GM19324 (cell line): ENCODE measurements at regions not wholly inside any gene's neighbourhood (a gene's known extent, or its start where the extent isn't known, plus 50 kb on each side); places are given as distances from the start of the nearest gene placed in this dataset.
A peak's percentile ranks its signal among the peaks of the same experiment; 100 is the strongest.

Experiments
- ATAC-seq: cut with Tn5 transposase; IDR thresholded peaks from one replicate; pipeline ENCODE4 v1.9.1; 2021; ENCODE audit warnings: mild to moderate bottlenecking, moderate library complexity; ENCODE audit not compliant: unreplicated experiment, low FRiP score

DNA sequence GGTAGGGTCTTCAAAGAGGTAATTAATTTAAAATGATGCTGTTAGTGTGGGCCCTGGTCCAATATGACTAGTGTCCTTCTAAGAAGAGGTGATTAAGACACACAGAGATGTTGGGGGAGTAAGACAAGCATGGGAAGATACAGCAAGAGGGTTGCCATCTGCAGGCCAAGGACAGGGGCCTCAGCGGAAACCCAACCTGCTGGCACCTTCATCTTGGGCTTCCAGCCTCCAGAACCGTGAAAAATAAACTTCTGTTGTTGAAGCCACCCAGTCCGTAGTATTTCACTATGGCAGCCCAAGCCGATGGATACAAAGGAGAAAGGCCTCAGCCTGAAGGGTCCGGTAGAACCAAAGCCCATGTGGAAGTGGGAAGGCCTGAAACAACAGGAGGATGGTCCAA lies 161.7 kb upstream of the UBE2E1 start:
- ATAC-seq = no peak

DNA sequence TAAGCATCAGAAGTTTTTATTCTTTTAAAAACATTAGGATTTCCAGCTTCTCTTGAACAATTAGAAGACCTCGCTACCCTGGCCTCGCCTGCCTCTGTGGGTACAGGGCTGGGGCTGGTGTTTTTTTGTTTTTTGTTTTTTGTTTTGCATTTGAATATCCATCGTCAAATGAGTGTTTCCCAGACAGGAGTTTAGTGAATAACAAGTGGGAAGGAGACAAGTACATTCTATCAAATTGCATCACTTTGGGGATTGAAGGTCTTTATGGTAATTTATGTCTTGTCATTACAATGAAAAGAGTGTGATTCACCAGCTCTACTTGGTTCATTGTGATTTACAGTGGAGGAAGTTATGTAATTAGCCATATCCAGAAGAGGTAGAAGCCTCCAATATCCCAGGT lies 161.1 kb upstream of the UBE2E1 start:
- no peak for ATAC-seq

DNA sequence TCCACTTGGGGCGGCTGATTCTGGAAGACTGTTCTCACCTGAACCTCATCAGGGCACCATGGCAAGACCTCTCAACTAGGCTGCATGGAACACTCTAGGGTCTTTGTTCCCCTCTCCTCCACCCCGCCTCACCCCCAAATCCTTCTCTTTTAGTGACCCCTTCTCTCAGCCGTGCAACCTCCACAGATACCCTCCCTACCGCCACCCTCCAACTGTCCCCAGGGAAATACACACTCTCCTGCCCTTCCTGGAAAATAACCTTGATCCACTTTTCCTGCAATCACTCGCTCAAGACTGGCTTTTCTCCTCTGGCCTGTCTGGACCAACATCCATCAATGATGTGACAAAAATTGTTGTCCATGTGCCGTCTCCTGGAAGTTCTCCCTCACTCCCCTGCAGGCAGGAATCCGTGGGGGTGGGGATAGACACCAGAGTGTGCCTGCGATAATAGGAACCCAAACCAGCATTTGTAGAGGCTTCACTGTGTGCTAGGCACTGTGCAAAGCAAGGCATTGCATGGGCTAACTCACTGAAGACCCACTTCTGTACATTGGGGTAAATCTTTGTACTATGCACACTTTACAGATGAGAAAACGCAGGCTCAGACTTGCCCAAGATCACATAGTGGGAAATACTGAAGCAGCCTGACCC lies 160.1 kb upstream of the UBE2E1 start:
- ATAC-seq = no peak

DNA sequence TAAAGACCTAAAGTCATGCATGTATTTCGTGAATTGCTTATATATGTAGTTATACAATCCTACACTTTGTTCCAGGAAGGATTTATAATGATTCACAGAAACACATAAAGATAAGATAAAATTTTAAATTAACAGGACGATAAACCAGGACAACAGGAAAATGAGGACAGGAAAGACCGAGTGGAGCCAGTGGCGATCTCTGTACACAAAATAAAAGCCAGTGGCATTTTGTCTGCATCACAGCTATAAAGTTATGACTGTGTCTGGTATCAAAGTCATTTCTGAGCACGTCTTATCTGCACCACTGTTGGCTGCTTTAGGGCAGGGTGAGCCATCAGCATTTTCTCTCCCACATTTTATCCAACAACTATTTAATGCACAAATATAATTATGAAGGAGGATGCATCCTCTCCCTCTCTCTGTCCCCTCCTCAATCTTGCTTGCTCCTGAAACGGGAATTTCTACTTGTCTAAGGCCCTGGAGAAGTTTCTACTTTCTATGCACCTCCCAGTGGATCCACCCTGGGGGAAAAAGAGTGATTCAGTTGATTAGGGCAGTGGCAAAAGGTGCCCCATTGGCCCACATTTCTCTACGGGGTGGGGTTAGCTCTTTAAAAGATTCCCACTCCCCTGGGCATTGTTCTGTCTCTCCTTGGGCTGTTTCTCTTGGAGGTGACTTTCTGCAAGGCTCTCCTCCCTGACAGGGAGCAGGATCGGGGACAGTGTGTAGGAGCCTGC lies 159.4 kb upstream of the UBE2E1 start:
- ATAC-seq = no peak

GRCh38 chr3:23647706-23648258 lies 158.0 kb upstream of the UBE2E1 start:
- no peak for ATAC-seq

GRCh38 chr3:23648326-23648995 lies 157.3 kb upstream of the UBE2E1 start:
- ATAC-seq = no peak

DNA sequence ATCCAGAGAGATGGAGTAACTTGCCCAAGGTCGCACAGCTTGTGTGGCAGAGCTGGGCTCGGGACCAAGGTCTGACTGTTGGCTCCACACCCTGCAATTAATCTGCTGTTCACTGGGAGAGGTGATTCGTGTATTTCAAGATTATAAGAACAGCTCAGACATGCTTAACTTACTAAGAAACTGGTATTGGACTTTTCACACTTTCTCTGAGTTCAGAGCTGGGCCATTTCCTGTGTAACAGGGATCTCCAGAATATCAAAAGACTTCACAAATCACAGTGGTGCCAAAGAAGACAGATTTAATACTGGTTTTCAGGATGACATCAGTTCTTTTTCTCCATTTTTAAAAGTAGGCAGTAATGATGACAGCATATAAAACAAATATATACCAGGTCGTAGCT lies 156.8 kb upstream of the UBE2E1 start:
- no peak for ATAC-seq

DNA sequence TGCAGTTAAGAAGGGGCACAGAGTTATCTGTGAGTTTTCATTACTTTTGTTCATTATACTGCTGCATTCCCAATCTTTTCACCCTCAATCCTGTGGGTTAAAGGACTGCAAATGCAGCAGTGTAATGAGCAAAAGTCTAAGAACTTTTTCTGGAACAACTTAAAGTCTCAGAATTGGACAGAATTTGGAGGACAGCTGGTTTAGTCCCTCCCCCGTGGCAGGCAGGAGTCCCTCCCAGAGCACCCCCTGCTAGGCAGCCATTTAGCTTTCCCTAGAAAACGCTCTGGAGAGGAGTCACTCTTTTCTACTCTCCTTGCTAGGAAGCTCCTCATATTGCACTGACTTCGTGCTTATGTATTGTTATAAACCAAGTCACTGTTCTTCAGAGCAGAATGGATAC lies 156.3 kb upstream of the UBE2E1 start:
- no peak for ATAC-seq

DNA sequence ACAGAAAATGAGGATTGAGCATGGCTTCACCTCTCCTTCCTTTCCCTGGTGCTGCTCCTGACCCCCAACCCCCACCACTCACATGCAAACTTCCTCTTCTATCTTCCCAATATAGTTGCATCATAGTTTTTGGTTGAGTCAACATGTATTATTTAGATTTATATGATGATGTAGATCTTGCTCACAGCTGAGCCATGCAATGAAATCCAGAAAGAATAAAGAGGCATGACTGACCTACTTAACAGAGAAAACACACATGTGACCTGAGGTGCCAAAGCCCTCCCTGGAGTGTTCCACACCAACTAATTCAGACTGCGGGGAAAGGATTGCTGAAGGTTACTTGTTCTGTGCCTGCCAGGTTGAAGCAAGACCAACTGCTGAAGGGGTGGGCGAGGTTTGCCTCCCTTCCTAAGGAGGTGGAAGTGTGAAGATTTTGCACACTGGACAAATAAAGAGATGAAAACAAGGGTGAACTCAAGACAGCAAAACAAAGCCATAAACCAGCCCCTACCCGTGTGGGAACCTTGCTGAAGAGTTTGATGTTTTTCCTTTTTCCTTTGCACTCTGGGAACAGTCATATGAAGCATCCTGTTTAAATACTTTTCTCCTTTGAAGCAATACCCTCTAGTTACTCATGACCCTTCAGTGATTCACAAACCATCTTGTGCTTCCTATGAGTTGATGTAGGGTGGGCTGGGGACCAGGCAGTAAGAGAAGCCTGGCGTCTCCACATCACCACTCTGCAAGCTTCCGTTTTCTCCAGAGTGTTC lies 155.2 kb upstream of the UBE2E1 start:
- ATAC-seq = no peak

DNA sequence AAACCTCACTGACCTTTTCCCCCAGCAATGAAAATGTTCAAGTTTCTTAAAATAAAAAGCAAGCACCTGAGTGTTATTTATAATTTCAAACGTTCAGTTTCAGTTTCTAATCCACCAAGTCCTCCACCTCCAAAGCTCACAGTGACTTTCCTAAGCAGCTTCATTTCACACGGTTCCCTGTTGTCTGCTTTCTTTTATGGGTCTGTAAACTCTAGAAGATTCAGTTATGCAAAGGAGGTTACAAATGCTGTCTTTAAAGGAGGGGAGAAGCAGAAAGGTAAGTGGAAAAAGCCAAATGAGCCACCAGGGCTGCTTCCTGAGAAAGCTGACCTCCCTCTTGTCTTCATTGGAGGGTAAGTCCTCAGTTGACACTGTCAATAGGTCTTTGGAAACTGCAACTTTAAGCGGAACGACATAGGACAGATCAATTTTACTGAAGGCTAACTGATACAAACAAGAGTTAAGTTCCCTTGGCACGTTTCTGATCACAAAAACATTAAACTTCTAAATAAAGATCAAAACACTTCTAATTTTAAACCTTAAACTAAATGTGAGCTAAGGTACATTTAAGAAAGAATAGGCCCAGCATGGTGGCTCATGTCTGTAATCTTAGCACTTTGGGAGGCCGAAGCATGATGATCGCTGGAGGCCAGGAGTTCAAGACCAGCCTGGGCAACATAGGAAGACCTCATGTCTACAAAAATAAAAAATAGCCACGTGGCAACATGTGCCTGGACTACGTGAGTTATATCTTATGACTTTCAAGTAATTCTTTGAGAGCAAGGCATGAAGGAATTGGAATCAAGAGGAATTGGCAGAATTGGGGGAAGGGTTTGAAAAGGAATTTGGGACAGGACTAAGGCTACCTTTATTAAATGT lies 151.9 kb upstream of the UBE2E1 start:
- ATAC-seq = peak; percentile 94

DNA sequence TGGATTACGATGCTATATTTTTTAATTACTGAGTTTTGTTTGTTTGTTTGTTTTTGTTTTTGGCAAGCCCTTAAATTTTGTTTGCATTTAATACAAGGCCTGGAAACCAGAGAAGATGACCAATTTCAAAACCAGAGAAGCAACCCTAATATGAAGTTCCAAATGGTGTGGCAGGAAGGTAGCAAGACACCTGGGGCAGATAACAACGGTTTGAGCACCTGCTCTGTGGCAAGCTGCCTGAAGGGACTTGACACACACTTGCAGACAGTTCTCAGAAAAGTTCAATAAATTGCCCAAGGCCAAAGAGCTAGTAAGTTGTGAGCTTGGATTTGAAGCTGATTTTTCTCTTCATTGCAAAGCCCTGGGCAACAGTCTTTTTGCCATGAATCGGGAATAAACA lies 151.2 kb upstream of the UBE2E1 start:
- ATAC-seq = no peak

- no peak for ATAC-seq
Observed at GRCh38 chr3:23655749-23656148, 150.0 kb upstream of the UBE2E1 start.

DNA sequence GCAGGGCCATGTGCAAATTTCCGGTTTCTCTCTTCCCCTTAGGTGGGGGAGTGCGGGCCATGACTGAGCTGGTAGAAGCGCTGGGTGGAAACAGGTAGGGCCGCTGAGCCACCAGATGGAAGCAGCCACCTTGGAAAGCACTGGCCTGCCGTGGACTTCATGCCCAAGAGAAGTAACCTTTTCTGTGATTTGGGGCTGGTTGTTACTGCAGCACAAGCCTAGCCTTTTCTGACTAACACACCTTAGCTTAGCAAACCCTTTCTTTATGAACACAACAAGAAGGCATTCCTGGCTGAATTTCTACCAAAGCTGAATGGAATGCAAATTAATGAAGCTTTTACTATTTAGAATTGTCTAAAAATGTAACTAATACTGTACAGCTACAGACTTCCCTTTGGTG lies 149.6 kb upstream of the UBE2E1 start:
- ATAC-seq = no peak

GRCh38 chr3:23656821-23657220 lies 148.9 kb upstream of the UBE2E1 start:
- ATAC-seq = no peak

- no peak for ATAC-seq
Observed at GRCh38 chr3:23657647-23658046, 148.1 kb upstream of the UBE2E1 start.

DNA sequence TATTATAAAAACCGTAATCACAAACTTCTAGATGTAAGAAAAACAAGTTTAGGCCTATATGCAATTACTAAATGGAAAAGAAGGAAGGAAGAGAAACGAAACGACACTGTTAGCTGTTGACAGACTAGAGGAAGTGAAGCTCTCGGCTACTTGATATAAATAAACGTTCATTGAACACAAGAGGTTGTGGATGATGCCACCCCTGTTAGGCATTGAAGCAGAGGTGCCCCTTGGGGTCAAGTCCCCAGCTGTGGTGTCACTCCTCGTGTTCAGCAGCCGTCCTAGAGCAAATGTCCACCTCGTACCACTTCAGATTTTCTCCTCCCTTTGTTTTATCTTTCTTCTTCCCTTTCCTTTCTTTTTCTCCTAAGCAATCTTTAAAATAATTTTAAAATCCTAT lies 146.5 kb upstream of the UBE2E1 start:
- peak; percentile 85 for ATAC-seq

DNA sequence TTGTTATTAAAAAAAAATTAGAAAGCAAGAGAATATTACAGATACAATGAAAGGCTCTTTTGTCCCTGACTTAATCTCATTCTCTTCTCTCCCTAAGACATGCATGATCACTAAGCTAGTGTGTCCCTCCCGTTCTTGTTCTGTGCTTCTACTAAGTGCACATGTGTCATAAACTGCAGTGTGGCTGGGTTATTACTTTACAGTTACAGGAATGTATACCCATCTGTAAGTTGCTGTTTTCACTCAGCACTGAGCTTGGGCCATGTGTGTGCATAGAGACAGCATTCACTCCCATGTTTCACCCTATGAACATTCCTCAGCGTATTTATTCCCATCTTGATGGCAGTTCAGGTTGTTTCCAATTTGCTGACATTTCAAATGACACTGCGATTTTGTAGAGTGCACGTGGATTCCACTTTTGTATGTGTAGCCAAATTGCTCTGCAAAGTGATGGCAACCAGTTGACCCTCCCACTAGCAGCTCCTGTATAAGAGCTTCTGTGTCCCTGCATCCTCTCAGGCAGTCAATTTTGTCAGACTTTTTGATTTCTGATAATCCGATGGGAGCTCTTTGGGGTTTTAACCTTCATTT lies 145.8 kb upstream of the UBE2E1 start:
- ATAC-seq = no peak

- ATAC-seq = no peak
Observed at GRCh38 chr3:23662079-23662617, 143.6 kb upstream of the UBE2E1 start.

- ATAC-seq = no peak
Observed at GRCh38 chr3:23663246-23663645, 142.5 kb upstream of the UBE2E1 start.
